ENCODE measurements at regions not wholly inside any gene's neighbourhood (a gene's known extent, or its start where the extent isn't known, plus 50 kb on each side); places are given as distances from the start of the nearest gene placed in this dataset.

GRCh38 chrX:40440866-40441265 lies 139.9 kb upstream of the ATP6AP2 start:
- TF ChIP-seq TAF1 (IDR thresholded peaks at IDR 0.05; ENCODE audit: low read depth) (no peak), EP300 (conservative IDR thresholded peaks at IDR 0.05; ENCODE audit: poor library complexity, severe bottlenecking) (no peak), REST (IDR thresholded peaks at IDR 0.05; ENCODE audit: borderline replicate concordance) (no peak), SMC3 (conservative IDR thresholded peaks at IDR 0.05; ENCODE audit: poor library complexity) (no peak), EZH2 (IDR thresholded peaks at IDR 0.05; ENCODE audit: borderline replicate concordance, insufficient read depth, low read length, poor library complexity, severe bottlenecking) (no peak), MXI1 (conservative IDR thresholded peaks at IDR 0.05; ENCODE audit: poor library complexity, severe bottlenecking) (no peak), POLR2AphosphoS5 (IDR thresholded peaks at IDR 0.05) (no peak), CTCF (IDR thresholded peaks at IDR 0.05; ENCODE audit: poor library complexity, severe bottlenecking) (no peak), RAD21 (conservative IDR thresholded peaks at IDR 0.05) (no peak)
- Histone ChIP-seq H3K79me2 (replicated peaks; ENCODE audit: insufficient read depth, low read length) (no peaks in the 10 kb centered on the region), H3K4me3 (ENCODE audit: low read length) (no peak overlapping the region), H3K9ac (ENCODE audit: low read length) (no peak overlapping the region), H2AFZ (ENCODE audit: low read depth, low read length) (no peak overlapping the region), H3K9me3 (ENCODE audit: low read length) (no peaks in the 10 kb centered on the region), H3F3A (ENCODE audit: insufficient read depth, low read length, poor library complexity, severe bottlenecking) (no peaks in the 10 kb centered on the region), H3K27me3 (ENCODE audit: insufficient read depth, low read depth, low read length) (no peaks in the 10 kb centered on the region), H3K27ac (ENCODE audit: low read length) (no peak overlapping the region), H3K4me2 (ENCODE audit: low read length) (no peak overlapping the region), H3K36me3 (ENCODE audit: insufficient read depth, low read length) (no peaks in the 10 kb centered on the region), H4K20me1 (ENCODE audit: insufficient read depth) (no peaks in the 10 kb centered on the region), H3K9me2 (ENCODE audit: insufficient read depth, low read length) (no peaks in the 10 kb centered on the region)

GRCh38 chrX:40439625-40440532 lies 140.9 kb upstream of the ATP6AP2 start:
- Histone ChIP-seq H2AFZ (ENCODE audit: low read depth, low read length) (no peak overlapping the region), H3K9me3 (ENCODE audit: low read length) (no peaks in the 10 kb centered on the region), H3K4me3 (ENCODE audit: low read length) (no peak overlapping the region), H4K20me1 (ENCODE audit: insufficient read depth) (no peaks in the 10 kb centered on the region), H3K27ac (ENCODE audit: low read length) (no peak overlapping the region), H3F3A (ENCODE audit: insufficient read depth, low read length, poor library complexity, severe bottlenecking) (no peaks in the 10 kb centered on the region), H3K36me3 (ENCODE audit: insufficient read depth, low read length) (no peaks in the 10 kb centered on the region), H3K9ac (ENCODE audit: low read length) (no peak overlapping the region), H3K27me3 (ENCODE audit: insufficient read depth, low read depth, low read length) (no peaks in the 10 kb centered on the region), H3K9me2 (ENCODE audit: insufficient read depth, low read length) (no peaks in the 10 kb centered on the region), H3K79me2 (replicated peaks; ENCODE audit: insufficient read depth, low read length) (no peaks in the 10 kb centered on the region), H3K4me2 (ENCODE audit: low read length) (no peak overlapping the region)
- TF ChIP-seq RAD21 (conservative IDR thresholded peaks at IDR 0.05) (no peak), MXI1 (conservative IDR thresholded peaks at IDR 0.05; ENCODE audit: poor library complexity, severe bottlenecking) (no peak), EZH2 (IDR thresholded peaks at IDR 0.05; ENCODE audit: borderline replicate concordance, insufficient read depth, low read length, poor library complexity, severe bottlenecking) (no peak), REST (IDR thresholded peaks at IDR 0.05; ENCODE audit: borderline replicate concordance) (no peak), CTCF (IDR thresholded peaks at IDR 0.05; ENCODE audit: poor library complexity, severe bottlenecking) (no peak), EP300 (conservative IDR thresholded peaks at IDR 0.05; ENCODE audit: poor library complexity, severe bottlenecking) (no peak), TAF1 (IDR thresholded peaks at IDR 0.05; ENCODE audit: low read depth) (no peak), SMC3 (conservative IDR thresholded peaks at IDR 0.05; ENCODE audit: poor library complexity) (no peak), POLR2AphosphoS5 (IDR thresholded peaks at IDR 0.05) (no peak)

All from neural cell (in vitro differentiated cells).